ENCODE measurements at regions not wholly inside any gene's neighbourhood (a gene's known extent, or its start where the extent isn't known, plus 50 kb on each side); places are given as distances from the start of the nearest gene placed in this dataset.
"Not testable (repeated sequence)": the region's sequence is repeated elsewhere in the genome, so short reads cannot be mapped to it uniquely, and the experiment has no call there.

DNA sequence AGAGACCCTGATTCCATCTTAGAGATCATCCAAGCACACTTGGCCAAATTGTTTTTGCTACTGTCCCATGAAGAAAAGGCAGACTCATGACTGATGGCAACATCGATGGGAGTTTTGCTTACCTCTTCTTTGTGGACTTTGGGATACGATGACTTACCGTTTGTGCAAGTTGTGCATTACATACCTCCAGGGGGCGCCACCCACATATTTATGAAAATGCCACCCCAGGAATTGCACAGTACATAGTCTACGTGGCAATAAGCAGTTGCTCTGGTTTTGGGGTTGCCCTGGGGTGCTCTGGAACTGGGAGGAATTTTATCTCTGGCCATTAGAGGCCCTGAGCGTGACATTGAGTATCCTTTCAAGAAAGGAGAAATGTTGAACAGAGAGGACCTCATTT lies 139.0 kb upstream of the CCZ1B start:
- H3K4me1 ChIP-seq (ENCODE audit: control insufficient read depth, low read depth, low read length); H3K79me1 ChIP-seq (ENCODE audit: low read length); H3K4me3 ChIP-seq (ENCODE audit: low read length); H3K27ac ChIP-seq (ENCODE audit: low read depth, low read length); H3K23ac ChIP-seq (ENCODE audit: low read length); H3K4ac ChIP-seq (ENCODE audit: low read depth, low read length); H3K36me3 ChIP-seq (ENCODE audit: control insufficient read depth, insufficient read depth, low read length); H2BK5ac ChIP-seq (ENCODE audit: low read length); H3K4me2 ChIP-seq (ENCODE audit: low read length); H2BK120ac ChIP-seq (ENCODE audit: low read depth, low read length); H4K8ac ChIP-seq (ENCODE audit: low read depth, low read length); H4K5ac ChIP-seq (ENCODE audit: low read length); H3K18ac ChIP-seq (ENCODE audit: low read length); H3K9ac ChIP-seq (ENCODE audit: low read length); H3K79me2 ChIP-seq (ENCODE audit: control insufficient read depth, insufficient read depth, low read length); H2AK5ac ChIP-seq (ENCODE audit: low read length); H3K27me3 ChIP-seq (ENCODE audit: insufficient read depth, low read length, poor library complexity); H3K56ac ChIP-seq (ENCODE audit: low read length); H2BK15ac ChIP-seq (replicated peaks; ENCODE audit: low read depth): not testable (repeated sequence)
- WGBS (ENCODE audit: extremely low coverage, insufficient coverage, low lambda C conversion rate), result no CpG with 5 or more reads among the region's 6 CpGs
- peak; percentile 52 for DNase-seq

GRCh38 chr7:6970180-6970579 lies 144.1 kb upstream of the CCZ1B start:
- not testable (repeated sequence) for H3K79me2 ChIP-seq (ENCODE audit: control insufficient read depth, insufficient read depth, low read length); H3K36me3 ChIP-seq (ENCODE audit: control insufficient read depth, insufficient read depth, low read length); DNase-seq; H2BK15ac ChIP-seq (replicated peaks; ENCODE audit: low read depth); H3K56ac ChIP-seq (ENCODE audit: low read length); H4K8ac ChIP-seq (ENCODE audit: low read depth, low read length); H2AK5ac ChIP-seq (ENCODE audit: low read length); H3K4me2 ChIP-seq (ENCODE audit: low read length); H3K4me3 ChIP-seq (ENCODE audit: low read length); H4K5ac ChIP-seq (ENCODE audit: low read length); H3K18ac ChIP-seq (ENCODE audit: low read length); H3K9ac ChIP-seq (ENCODE audit: low read length); H2BK120ac ChIP-seq (ENCODE audit: low read depth, low read length); H3K4me1 ChIP-seq (ENCODE audit: control insufficient read depth, low read depth, low read length); H3K4ac ChIP-seq (ENCODE audit: low read depth, low read length); H3K27ac ChIP-seq (ENCODE audit: low read depth, low read length); H2BK5ac ChIP-seq (ENCODE audit: low read length); H3K79me1 ChIP-seq (ENCODE audit: low read length); H3K27me3 ChIP-seq (ENCODE audit: insufficient read depth, low read length, poor library complexity); H3K23ac ChIP-seq (ENCODE audit: low read length)
- no CpG with 5 or more reads among the region's 3 CpGs for WGBS (ENCODE audit: extremely low coverage, insufficient coverage, low lambda C conversion rate)

DNA sequence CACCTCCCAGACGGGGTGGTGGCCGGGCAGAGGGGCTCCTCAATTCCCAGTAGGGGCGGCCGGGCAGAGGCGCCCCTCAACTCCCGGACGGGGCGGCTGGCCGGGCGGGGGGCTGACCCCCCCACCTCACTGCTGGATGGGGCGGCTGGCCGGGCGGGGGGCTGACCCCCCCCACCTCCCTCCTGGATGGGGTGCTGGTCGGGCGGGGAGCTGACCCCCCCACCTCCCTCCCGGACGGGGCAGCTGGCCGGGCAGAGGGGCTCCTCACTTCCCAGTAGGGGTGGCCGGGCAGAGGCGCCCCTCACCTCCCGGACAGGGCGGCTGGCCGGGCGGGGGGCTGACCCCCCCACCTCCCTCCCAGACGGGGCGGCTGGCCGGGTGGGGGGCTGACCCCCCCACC lies 148.8 kb upstream of the CCZ1B start:
- not testable (repeated sequence) for H3K18ac ChIP-seq (ENCODE audit: low read length); H3K4me1 ChIP-seq (ENCODE audit: control insufficient read depth, low read depth, low read length); H2BK15ac ChIP-seq (replicated peaks; ENCODE audit: low read depth); H3K79me2 ChIP-seq (ENCODE audit: control insufficient read depth, insufficient read depth, low read length); H3K56ac ChIP-seq (ENCODE audit: low read length); H4K8ac ChIP-seq (ENCODE audit: low read depth, low read length); H3K9ac ChIP-seq (ENCODE audit: low read length); H3K27ac ChIP-seq (ENCODE audit: low read depth, low read length); H3K27me3 ChIP-seq (ENCODE audit: insufficient read depth, low read length, poor library complexity); H3K4ac ChIP-seq (ENCODE audit: low read depth, low read length); H3K23ac ChIP-seq (ENCODE audit: low read length); H3K4me3 ChIP-seq (ENCODE audit: low read length); H3K79me1 ChIP-seq (ENCODE audit: low read length); H2BK5ac ChIP-seq (ENCODE audit: low read length); H3K36me3 ChIP-seq (ENCODE audit: control insufficient read depth, insufficient read depth, low read length); H3K4me2 ChIP-seq (ENCODE audit: low read length); H2BK120ac ChIP-seq (ENCODE audit: low read depth, low read length); H2AK5ac ChIP-seq (ENCODE audit: low read length); DNase-seq; H4K5ac ChIP-seq (ENCODE audit: low read length)
- WGBS (ENCODE audit: extremely low coverage, insufficient coverage, low lambda C conversion rate), result no CpG with 5 or more reads among the region's 27 CpGs

DNA sequence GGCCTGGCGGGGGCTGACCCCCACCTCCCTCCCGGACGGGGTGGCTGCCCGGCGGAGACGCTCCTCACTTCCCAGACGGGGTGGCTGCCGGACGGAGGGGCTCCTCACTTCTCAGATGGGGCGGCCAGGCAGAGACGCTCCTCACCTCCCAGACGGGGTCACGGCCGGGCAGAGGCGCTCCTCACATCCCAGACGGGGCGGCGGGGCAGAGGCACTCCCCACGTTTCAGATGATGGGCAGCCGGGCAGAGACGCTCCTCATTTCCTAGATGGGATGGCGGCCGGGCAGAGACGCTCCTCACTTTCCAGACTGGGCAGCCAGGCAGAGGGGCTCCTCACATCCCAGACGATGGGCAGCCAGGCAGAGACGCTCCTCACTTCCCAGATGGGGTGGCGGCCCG lies 149.3 kb upstream of the CCZ1B start:
- H3K79me2 ChIP-seq (ENCODE audit: control insufficient read depth, insufficient read depth, low read length); H3K4me3 ChIP-seq (ENCODE audit: low read length); H3K56ac ChIP-seq (ENCODE audit: low read length); H2AK5ac ChIP-seq (ENCODE audit: low read length); H2BK15ac ChIP-seq (replicated peaks; ENCODE audit: low read depth); H3K27ac ChIP-seq (ENCODE audit: low read depth, low read length); H3K4me1 ChIP-seq (ENCODE audit: control insufficient read depth, low read depth, low read length); H4K8ac ChIP-seq (ENCODE audit: low read depth, low read length); H3K27me3 ChIP-seq (ENCODE audit: insufficient read depth, low read length, poor library complexity); H2BK120ac ChIP-seq (ENCODE audit: low read depth, low read length); H4K5ac ChIP-seq (ENCODE audit: low read length); H3K4ac ChIP-seq (ENCODE audit: low read depth, low read length); DNase-seq; H3K23ac ChIP-seq (ENCODE audit: low read length); H3K9ac ChIP-seq (ENCODE audit: low read length); H3K79me1 ChIP-seq (ENCODE audit: low read length); H3K36me3 ChIP-seq (ENCODE audit: control insufficient read depth, insufficient read depth, low read length); H3K4me2 ChIP-seq (ENCODE audit: low read length); H3K18ac ChIP-seq (ENCODE audit: low read length); H2BK5ac ChIP-seq (ENCODE audit: low read length): not testable (repeated sequence)
- no CpG with 5 or more reads among the region's 28 CpGs for WGBS (ENCODE audit: extremely low coverage, insufficient coverage, low lambda C conversion rate)

GRCh38 chr7:6977368-6977767 lies 151.3 kb upstream of the CCZ1B start:
- not testable (repeated sequence) for H3K9ac ChIP-seq (ENCODE audit: low read length); H3K56ac ChIP-seq (ENCODE audit: low read length); H2BK5ac ChIP-seq (ENCODE audit: low read length); H2BK120ac ChIP-seq (ENCODE audit: low read depth, low read length); H3K27me3 ChIP-seq (ENCODE audit: insufficient read depth, low read length, poor library complexity); H2AK5ac ChIP-seq (ENCODE audit: low read length); H3K4me1 ChIP-seq (ENCODE audit: control insufficient read depth, low read depth, low read length); H4K8ac ChIP-seq (ENCODE audit: low read depth, low read length); H4K5ac ChIP-seq (ENCODE audit: low read length); H3K4me2 ChIP-seq (ENCODE audit: low read length); H3K36me3 ChIP-seq (ENCODE audit: control insufficient read depth, insufficient read depth, low read length); H3K27ac ChIP-seq (ENCODE audit: low read depth, low read length); DNase-seq; H3K4me3 ChIP-seq (ENCODE audit: low read length); H3K4ac ChIP-seq (ENCODE audit: low read depth, low read length); H3K79me2 ChIP-seq (ENCODE audit: control insufficient read depth, insufficient read depth, low read length); H3K18ac ChIP-seq (ENCODE audit: low read length); H2BK15ac ChIP-seq (replicated peaks; ENCODE audit: low read depth); H3K79me1 ChIP-seq (ENCODE audit: low read length); H3K23ac ChIP-seq (ENCODE audit: low read length)
- WGBS (ENCODE audit: extremely low coverage, insufficient coverage, low lambda C conversion rate), result no CpG with 5 or more reads among the region's 3 CpGs

- no CpG with 5 or more reads among the region's 3 CpGs for WGBS (ENCODE audit: extremely low coverage, insufficient coverage, low lambda C conversion rate)
- DNase-seq; H2AK5ac ChIP-seq (ENCODE audit: low read length); H2BK15ac ChIP-seq (replicated peaks; ENCODE audit: low read depth); H3K4me1 ChIP-seq (ENCODE audit: control insufficient read depth, low read depth, low read length); H3K4me2 ChIP-seq (ENCODE audit: low read length); H3K27me3 ChIP-seq (ENCODE audit: insufficient read depth, low read length, poor library complexity); H3K18ac ChIP-seq (ENCODE audit: low read length); H2BK5ac ChIP-seq (ENCODE audit: low read length); H4K5ac ChIP-seq (ENCODE audit: low read length); H3K56ac ChIP-seq (ENCODE audit: low read length); H3K27ac ChIP-seq (ENCODE audit: low read depth, low read length); H3K79me1 ChIP-seq (ENCODE audit: low read length); H3K4me3 ChIP-seq (ENCODE audit: low read length); H3K36me3 ChIP-seq (ENCODE audit: control insufficient read depth, insufficient read depth, low read length); H3K79me2 ChIP-seq (ENCODE audit: control insufficient read depth, insufficient read depth, low read length); H3K9ac ChIP-seq (ENCODE audit: low read length); H4K8ac ChIP-seq (ENCODE audit: low read depth, low read length); H3K4ac ChIP-seq (ENCODE audit: low read depth, low read length); H2BK120ac ChIP-seq (ENCODE audit: low read depth, low read length); H3K23ac ChIP-seq (ENCODE audit: low read length): not testable (repeated sequence)
Observed at GRCh38 chr7:6978326-6978725, 152.3 kb upstream of the CCZ1B start.
